ENCODE measurements at regions not wholly inside any gene's neighbourhood (a gene's known extent, or its start where the extent isn't known, plus 50 kb on each side); places are given as distances from the start of the nearest gene placed in this dataset.

GRCh38 chrX:42536286-42536685 lies 241.7 kb downstream of the PPP1R2C start:
- no peak for DNase-seq (ENCODE audit: low spot score)
- intact Hi-C loops (cut with DNase I): no loop called here

- no peak for DNase-seq (ENCODE audit: low spot score)
- intact Hi-C loops (cut with DNase I): loop anchor here in 1 of 2 donors (2.0 kb wide), 1 partner anchor 40 kb away; no protein-coding TSS in a partner anchor
These were observed 242.7 kb downstream of the PPP1R2C start for GRCh38 chrX:42535233-42535632.

DNA sequence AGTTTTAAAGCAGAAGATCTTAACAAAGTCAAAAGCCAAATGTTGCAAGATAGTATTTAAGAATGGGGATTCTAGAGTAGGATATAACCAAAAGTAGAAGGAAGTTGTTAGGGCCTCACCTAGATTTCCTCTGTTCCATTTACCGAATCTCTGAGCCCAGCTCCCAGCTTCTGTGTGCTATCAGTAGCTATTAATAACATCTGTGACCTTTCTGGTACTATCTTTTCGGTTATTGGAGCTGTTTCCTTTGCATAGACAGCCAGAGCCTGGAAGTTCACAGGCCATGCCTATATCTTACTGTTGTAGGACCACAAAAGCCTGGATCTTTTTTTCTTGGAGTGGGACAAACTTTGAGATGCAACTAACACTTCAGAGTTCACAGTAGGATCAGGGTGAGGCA lies 244.2 kb downstream of the PPP1R2C start:
- intact Hi-C loops (cut with DNase I): loop anchor here in 1 of 2 donors (2.0 kb wide), 1 partner anchor 41 kb away; no protein-coding TSS in a partner anchor

DNA sequence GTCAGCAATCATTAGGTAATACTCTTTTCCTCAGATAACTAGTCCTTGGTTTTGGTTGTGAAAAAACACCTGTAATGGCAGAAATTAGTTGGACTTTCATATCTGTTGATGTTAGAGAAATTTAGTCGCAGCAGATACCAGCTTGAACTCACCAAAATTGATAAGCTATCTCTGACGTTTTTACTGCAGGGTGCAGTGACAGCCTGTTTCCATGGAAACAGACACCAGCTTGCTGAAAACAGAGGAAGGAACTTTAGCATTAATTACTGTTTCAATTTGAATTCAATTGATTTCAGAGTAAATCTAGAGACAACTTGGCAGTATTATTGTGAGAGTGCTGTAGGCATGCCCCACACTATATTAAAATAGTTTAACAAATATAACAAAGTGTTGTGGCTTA lies 246.5 kb downstream of the PPP1R2C start:
- intact Hi-C loops (cut with DNase I): no loop called here
- DNase-seq (ENCODE audit: low spot score): no peak

More for the DNA sequence above, 244.2 kb downstream of the PPP1R2C start:
- no peak for DNase-seq (ENCODE audit: low spot score)

- intact Hi-C loops (cut with DNase I): no loop called here
- no peak for DNase-seq (ENCODE audit: low spot score)
These were observed 247.9 kb downstream of the PPP1R2C start for GRCh38 chrX:42530027-42530426.

GRCh38 chrX:42524379-42524778 lies 253.6 kb downstream of the PPP1R2C start:
- intact Hi-C loops (cut with DNase I): no loop called here
- DNase-seq (ENCODE audit: low spot score): no peak

DNA sequence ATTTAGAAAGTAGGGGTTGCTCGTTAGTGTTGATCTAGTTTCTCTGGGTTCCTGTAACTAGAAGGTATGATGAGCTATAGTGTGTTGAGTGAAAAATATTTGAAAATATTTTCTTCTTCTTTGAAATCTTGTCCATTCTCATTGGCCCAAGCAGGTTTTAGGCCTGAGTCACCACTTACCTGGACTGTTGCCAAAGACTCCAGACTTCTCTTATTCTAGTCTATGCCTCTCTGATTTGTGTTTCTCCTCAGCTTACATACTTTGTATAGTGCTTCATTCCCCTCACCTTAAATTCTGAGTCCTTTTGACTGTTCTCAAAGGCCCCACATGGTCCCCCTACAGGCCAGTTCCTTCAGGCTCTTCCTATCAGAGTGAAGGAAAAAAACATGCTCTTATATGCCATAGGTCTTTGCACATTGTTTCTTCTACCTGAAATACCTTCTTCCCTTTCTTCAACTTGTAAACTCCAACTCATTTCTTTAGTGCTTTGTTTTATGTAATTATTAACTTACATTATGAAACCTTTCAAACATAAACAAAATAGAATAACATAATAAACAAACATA lies 258.2 kb downstream of the PPP1R2C start:
- no peak for DNase-seq (ENCODE audit: low spot score)
- intact Hi-C loops (cut with DNase I): no loop called here

- DNase-seq (ENCODE audit: low spot score): no peak
- intact Hi-C loops (cut with DNase I): no loop called here
These were observed 262.0 kb downstream of the PPP1R2C start for GRCh38 chrX:42515939-42516338.

GRCh38 chrX:42505016-42505415 lies 272.9 kb downstream of the PPP1R2C start:
- intact Hi-C loops (cut with DNase I): no loop called here
- no peak for DNase-seq (ENCODE audit: low spot score)

DNA sequence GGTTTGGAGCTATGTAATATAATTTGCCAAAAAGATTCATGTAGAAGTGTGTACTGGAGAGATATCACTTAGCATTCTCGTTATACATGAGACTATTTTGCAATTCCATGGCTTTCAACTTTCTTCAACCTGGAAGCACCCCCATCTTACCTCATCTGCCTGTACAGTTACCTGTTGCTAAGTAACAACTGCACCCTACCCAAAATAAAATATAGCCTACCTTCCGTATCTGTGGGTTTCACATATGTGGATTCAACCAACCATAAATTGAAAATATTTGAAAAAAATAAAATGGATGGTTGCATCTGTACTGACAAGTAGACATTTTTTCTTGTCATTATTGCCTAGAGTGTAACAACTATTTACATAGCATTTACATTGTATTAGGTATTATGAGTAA lies 278.3 kb downstream of the PPP1R2C start:
- no peak for DNase-seq (ENCODE audit: low spot score)
- intact Hi-C loops (cut with DNase I): no loop called here

DNA sequence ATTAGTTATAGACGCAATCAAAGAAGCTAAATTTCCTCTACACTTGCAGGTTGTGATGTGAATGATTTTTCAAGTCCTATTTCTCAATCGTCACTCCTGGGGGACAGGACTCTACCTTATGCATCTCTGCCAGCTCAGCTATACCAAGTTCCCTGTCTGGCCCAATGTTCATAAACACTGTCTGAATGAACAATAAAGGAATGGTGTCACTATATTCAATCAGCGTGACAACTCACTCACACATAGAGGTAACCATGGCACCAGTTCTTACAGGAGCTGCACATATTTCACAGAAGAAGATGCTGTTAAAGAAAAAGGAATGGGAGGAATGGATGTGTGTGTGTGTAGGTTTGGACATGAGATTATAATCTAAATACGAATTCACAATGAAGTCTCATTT lies 280.6 kb downstream of the PPP1R2C start:
- no peak for DNase-seq (ENCODE audit: low spot score)
- intact Hi-C loops (cut with DNase I): no loop called here

DNA sequence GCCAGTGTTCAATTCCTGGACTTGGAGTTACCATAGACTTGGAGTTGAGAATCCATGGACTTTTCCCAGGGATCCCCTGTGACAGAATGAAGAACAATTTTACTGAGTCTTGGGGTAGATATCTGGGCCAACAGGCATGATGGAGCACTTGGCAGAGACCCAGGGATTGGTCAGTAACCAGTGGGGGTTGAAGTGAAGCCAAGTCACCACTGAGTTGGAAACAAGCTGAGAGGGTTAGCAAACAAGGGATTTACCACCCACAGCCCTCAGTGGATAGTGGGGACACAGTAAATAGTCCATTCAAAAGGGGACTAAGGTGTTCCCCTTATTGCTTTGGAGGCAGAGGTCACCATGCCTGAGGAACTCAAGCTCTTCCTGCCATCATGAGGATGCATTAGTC lies 281.7 kb downstream of the PPP1R2C start:
- intact Hi-C loops (cut with DNase I): no loop called here

DNA sequence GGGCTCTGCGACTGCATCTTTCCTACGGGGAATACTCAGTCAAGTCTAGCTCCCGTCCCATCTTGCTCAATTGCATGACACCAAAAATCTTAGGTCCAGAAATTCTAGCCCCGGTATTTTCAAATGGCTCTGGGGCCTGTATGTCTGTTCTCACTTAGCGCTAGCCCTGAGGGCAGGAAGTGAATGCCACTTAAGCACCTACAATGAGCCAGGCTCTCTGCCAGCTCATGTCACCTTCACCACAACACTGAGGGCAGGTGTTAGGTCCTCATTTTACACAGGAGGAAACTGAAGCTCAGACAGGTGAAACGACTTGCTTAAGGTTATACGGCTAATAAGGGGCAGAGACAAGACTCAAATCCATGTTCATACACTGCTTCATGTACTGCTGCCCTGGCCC lies 282.8 kb downstream of the PPP1R2C start:
- DNase-seq (ENCODE audit: low spot score): no peak
- intact Hi-C loops (cut with DNase I): no loop called here

More for the DNA sequence above, 281.7 kb downstream of the PPP1R2C start:
- no peak for DNase-seq (ENCODE audit: low spot score)

- intact Hi-C loops (cut with DNase I): no loop called here
- no peak for DNase-seq (ENCODE audit: low spot score)
These were observed 286.6 kb downstream of the PPP1R2C start for GRCh38 chrX:42491137-42491907.

DNA sequence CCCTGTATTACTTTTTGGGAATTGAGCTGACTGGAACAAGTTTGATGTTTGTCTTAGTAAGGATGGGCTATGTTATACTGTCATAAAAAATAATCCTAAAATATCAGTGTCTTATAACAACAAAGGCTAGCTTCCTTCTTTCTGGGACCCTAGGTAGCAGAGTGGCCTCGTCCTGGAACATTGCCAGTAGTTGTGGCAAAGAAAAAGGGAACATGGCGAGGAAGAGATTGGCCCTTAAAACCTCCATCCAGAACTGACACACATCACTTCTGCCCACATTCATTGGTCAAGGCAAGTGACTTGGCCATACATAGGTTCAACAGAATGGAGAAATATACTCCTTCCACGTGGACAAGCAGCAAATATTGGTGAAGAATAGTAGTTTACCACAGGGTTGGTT lies 287.9 kb downstream of the PPP1R2C start:
- intact Hi-C loops (cut with DNase I): no loop called here

GRCh38 chrX:42485601-42486000 lies 292.4 kb downstream of the PPP1R2C start:
- DNase-seq (ENCODE audit: low spot score): no peak
- intact Hi-C loops (cut with DNase I): no loop called here

More for the DNA sequence above, 287.9 kb downstream of the PPP1R2C start:
- DNase-seq (ENCODE audit: low spot score): no peak

DNA sequence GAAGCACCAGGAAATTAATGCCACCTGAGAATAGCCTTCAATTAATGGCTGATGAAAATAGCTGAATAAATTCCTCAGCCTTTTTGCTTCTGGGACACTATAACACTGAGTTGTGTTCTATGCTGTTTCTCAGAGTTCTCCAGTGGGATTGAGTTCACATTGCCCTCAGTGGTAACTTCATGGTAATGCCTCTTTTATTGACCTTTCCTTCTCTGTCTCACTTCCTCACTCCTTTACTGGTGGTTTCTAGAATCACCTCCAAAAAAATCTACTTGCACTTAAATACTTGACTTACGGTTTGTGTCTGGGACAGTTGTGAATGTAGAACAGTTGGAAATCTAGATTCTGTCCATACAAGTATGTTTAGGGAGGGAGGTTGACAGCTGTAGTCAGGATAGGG lies 293.7 kb downstream of the PPP1R2C start:
- intact Hi-C loops (cut with DNase I): no loop called here
- DNase-seq (ENCODE audit: low spot score): no peak

- intact Hi-C loops (cut with DNase I): no loop called here
- DNase-seq (ENCODE audit: low spot score): no peak
These were observed 300.6 kb downstream of the PPP1R2C start for GRCh38 chrX:42477396-42477795.

- intact Hi-C loops (cut with DNase I): no loop called here
- DNase-seq (ENCODE audit: low spot score): no peak
These were observed 305.2 kb downstream of the PPP1R2C start for GRCh38 chrX:42472727-42473126.

- intact Hi-C loops (cut with DNase I): no loop called here
- no peak for DNase-seq (ENCODE audit: low spot score)
These were observed 311.5 kb downstream of the PPP1R2C start for GRCh38 chrX:42466332-42467046.
